Dermis microvascular lymphatic vessel endothelial cell (primary cell): ENCODE measurements at regions not wholly inside any gene's neighbourhood (a gene's known extent, or its start where the extent isn't known, plus 50 kb on each side); places are given as distances from the start of the nearest gene placed in this dataset.
"Not testable (repeated sequence)": the region's sequence is repeated elsewhere in the genome, so short reads cannot be mapped to it uniquely, and the experiment has no call there.

Experiments used
- DNase-seq, 2 donors: peaks; one replicate each; pipeline versions ENCODE4 v3.0.0 to v3.0.0-alpha.2; 2010; ENCODE audit warnings: low read depth in 2 of 2

DNA sequence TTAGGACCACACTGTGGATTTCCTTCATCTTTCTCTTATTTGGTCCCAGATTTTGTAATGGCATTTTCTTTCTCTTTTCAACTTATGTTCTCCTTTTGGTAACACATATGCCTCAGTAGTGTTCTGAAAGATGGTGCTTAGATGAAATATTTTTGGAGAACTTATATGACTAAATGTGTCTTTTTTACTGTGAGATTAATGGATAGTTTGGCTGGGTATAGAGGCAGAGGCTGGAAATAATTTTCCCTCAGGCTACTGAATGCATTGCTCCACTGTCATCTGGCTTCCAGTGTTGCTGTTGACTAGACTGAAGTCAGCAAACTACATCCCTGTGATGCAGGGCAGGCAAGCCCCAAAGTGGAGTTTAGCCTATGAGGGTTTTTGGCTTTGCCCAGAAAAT lies 450.9 kb downstream of the DMAC1 start:
- DNase-seq = no peak

DNA sequence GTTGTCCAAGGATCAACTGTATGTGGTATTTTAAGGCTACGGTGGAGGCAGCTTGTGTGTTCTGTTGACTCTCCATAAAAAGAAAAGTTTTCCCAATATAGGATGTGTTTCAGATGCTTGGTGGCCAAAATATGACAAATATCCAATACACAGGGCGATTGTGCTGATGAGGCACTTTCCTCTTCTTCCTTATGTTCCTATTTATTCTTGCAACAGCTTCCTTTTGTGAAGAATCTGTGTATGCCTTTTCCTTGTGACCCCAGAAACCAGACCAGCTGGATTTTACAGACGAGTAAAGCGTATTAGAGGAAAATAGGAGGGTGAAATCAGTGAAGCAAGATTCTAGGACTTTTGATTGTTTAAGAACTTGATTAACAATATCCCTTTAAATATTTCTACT lies 452.0 kb downstream of the DMAC1 start:
- no peak for DNase-seq

DNA sequence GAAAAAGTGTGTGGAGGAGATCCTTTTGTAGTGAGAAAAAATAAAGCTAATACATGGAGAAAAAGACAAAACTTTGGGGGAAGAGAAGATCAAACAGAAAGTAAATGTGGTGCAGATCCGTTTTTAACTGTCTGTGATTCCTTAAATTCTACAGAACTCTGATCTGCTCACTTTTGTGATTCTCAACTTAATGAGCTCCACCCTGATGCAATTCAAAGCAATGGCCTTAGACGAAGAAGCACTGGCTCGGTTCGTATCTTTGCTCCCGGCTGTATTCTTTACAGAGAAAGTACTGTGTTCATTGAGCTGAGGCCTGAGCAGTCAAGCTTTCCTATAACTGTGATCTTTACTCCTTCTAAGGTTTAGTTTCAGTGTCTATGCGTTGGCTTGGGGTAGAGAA lies 453.4 kb downstream of the DMAC1 start:
- no peak for DNase-seq

DNA sequence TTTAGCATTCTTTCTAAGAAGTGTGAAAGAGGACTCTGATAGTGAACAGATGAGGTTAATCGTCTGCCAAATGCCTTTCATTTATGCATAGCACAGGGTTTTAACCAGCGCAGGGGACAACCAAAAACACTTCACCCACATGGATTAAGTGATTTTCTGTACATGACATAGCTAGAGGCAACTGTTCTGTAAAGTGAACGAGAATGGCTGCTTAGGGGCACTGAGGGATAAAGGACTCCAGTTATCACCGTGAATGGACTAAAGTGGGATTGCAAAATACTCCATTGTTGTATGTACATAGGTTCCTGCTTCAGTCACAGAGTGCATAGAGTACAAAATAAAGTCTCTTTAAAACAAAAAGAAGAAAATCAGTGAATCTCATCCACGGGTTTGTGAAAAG lies 456.8 kb downstream of the DMAC1 start:
- no peak for DNase-seq

DNA sequence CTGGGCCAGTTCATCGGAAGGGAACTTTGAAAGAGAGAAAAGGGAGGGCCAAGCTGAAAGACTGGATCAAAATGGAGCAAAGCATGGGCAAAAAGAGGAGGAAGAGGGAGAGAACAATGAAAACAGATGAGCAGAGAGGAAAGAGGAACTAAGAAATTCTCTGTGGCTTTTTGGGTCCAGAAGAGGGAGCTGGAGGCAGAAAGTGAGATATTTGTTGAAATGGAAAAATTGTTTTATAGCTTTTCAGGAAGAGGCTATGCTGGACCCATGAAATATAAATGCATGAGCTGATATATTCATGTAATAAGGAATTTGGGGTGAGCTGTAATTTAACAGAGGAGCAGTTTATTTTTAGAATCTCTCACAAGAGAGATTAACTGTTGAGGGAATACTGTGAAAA lies 457.3 kb downstream of the DMAC1 start:
- DNase-seq = no peak

DNA sequence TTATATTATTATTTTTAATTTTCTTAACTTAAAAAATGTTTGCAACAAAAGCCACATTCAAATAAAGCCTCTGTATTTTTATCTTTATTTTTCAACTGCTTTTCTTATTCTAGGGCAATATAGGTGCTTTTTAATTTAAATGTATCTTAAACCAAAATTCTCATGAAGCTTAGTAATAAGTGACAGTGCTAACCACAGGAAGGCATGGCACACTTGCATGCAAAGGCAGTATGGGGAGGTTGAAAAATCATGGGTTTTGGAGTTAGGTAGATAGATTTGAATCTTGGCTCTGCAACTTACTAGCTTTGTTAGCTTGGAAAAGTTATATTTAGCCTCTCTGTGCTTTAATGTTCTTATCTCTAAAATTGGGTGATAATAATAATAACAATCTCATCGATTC lies 458.0 kb downstream of the DMAC1 start:
- DNase-seq = no peak

DNA sequence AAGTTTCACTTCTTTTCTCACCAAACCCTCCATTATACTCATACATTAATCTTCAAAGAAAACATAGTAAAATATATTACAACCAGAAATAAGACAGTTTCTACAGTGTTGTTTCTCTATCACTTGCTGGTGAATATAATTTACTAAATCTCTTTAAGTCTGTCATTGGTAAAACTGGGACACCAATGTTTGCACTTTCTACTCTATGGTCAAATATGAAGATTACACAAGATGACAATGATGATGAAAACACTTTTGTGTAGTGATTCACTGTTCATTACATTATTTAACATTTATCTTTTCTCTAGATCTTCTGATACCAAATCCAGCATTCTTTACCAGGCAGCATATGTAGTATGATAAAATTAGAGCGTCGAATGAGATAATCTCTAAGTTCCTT lies 459.1 kb downstream of the DMAC1 start:
- no peak for DNase-seq

DNA sequence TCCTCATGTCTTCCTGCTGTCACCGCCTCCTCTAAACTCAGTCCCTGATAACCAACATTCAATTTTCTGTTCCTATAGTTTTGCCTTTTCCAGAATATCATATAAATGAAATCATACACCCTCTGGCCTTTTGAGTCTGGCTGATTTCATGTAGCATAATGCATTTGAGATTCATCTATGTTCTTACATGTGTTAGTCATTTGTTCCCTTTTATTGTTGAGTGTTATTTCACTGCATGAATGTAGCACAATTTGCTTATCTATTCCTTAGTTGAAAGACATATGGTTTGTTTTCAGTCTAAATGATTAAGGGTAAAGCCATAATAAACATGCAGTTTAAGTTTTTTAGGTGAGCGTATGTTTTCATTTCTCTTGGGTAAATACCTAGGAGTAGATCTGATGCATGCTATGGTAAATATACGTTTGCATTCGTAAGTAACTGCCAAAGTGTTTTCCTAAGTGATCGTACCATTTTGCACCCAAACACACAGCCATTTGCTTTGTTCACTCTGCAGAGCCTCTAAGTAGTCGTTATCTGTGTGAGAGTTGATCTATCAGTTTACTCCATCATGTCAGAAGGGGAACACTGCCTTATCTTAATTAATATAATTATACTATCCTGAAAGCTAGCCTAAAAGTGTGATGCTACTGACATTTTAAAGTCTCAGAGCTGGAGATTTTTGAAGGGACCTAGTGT lies 460.8 kb downstream of the DMAC1 start:
- DNase-seq = no peak

DNA sequence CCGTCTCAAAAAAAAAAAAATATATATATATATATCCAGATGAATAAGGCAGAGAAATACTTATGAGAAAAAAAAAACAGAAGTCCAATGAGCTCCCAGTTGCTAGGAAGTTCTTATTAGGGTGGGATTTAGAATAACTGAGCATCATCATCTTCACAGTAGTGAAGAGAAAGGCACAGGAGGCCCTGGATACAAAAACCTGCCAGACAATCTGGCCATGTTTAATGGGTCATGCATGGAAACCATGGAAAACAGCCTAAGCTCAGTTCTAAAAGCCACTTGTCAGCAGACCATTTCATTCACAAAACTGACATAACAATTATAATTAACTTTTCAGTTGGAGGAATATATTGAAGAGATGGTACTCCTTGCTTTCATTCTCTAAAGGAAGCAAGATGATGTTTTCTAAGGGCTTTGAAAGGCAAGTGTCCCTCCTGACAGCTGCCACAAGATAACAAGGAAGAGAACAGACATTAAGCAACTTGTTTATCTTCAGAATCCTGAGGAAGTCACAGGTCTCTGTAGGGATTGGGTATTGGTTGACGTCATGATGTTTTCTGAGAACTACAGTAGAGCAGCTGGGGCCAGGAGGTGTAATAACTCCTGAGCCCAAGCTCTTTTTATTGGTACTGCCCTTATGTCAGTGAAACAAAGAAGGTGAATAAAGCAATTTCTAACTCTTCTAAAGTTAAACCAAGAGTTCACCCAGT lies 463.1 kb downstream of the DMAC1 start:
- DNase-seq = no peak

DNA sequence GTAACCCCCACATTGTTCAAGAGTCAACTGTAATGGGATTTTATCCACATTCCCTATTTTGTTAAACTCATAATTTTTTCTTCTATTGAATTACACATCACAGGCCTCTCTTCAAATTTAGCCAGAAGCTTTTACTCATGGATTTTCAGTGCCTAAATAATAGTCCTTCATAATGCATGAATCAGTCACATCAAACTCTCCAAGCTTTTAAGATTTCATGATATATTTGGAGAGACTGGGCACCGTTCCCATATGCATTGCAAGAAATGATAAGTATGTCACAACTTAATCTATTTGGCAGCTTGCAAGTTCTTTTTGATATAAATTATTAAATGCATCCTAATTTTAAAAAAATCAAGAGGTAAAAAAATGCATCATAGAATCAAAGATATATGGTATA lies 465.9 kb downstream of the DMAC1 start:
- no peak for DNase-seq

DNA sequence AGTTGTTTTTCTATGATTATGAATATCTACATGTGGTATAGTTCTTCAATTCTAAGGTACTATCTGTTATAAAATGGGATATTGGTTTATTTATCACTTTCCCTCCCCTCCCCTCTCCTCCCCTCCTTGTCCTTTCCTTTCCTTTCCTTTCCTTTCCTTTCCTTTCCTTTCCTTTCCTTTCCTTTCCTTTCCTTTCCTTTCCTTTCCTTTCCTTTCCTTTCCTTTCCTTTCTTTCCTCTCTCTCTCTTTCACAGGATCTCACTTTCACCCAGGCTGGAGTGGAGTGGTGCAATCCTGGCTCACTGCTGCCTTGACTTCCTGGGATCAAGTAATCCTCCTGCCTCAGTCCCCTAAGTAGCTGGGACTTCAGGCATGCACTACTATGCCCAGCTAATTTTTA lies 466.8 kb downstream of the DMAC1 start:
- no peak for DNase-seq

DNA sequence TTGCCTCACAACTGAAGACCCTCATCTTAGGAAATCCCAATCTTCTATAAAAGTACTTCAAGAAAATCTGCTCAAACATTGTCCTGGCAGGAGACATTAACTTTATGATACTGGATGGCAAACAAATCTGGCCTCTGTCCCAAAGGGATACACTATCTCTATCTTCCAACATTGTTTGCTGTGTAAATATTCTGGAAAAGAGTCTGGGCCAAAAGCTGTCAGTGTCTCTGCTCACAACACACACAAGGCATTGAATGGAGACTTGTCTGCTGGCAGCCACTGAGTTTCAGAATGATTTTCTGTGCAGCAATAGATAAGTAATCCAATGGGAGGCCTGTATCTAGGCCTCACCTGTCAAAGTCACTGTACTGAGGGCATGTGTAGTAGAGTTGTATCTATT lies 471.1 kb downstream of the DMAC1 start:
- DNase-seq = no peak

DNA sequence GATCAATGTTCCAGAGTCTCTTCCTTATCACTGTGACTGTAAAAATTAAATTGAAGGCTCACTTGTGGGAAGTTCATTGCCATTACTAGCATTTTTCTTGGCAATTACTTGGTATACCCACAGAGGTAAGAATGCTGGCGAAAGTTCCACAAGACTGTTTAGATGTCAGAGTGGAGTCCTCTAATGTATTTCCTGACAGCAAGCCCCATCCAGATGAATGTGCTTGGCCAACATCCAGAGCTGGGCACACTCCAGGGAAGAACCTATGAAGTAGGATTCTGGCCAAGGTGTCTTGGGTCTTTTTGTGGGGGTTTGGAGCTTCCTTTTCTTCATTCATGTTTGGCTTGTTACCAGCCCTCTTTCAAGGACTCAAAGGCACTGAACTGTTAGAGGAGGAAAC lies 473.6 kb downstream of the DMAC1 start:
- DNase-seq = no peak

DNA sequence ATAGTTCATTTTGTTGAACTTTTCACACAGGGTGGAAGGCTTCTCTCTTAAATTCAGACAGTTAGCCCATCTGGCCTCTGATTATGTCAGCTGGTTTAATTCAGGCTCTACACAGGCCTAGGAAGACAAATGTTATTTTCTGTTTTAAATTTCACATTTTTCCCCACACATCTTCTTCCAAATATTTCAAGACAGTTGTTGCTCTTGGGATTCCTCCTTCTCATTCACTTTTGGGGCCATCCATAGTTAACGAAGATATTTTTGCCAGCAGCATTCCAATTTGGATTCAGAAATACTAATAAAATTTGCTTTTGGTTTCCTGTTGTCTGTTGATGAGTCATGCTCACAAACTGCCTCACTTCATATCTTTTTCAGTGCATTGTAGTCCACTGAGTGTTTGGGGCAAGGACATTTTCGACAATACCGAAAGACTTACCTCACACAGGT lies 475.4 kb downstream of the DMAC1 start:
- no peak for DNase-seq

DNA sequence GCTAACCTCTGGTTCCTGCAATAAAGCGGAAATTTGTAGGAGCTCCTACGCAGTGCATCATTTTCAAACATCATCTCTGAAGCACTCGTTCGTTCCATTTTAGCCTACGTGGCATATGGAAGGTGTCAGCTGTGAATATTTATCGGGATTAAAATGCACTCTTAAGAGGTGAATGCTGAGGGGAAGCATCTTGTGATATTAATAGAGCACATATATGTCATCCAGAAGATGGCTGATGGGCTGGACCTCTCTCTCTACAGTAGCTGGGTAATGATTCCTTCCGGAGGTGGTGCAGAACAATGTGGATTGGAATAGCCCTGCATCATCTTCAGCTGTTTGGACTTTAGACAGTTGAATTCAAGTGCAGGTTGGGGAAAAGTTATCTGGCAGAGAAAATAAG lies 478.7 kb downstream of the DMAC1 start:
- DNase-seq = no peak

DNA sequence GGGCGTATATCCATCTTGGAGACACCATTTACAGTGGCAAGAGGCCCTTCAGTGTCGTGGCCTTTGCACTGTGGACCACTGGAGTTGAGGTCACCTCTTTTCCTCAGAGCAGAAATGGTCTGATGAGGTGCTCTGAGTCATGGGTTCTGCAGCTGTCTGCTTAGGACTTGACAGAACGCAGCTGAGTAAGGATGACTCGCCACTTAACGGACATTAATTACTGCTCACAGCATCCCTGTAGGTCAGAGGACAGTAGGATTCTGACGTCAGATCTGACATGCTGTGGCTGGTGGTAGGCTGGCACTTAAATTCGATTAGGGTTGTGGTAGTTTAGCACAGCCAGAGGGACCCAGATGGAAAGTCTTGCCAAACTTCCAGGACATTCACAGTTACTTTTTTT lies 479.4 kb downstream of the DMAC1 start:
- no peak for DNase-seq

DNA sequence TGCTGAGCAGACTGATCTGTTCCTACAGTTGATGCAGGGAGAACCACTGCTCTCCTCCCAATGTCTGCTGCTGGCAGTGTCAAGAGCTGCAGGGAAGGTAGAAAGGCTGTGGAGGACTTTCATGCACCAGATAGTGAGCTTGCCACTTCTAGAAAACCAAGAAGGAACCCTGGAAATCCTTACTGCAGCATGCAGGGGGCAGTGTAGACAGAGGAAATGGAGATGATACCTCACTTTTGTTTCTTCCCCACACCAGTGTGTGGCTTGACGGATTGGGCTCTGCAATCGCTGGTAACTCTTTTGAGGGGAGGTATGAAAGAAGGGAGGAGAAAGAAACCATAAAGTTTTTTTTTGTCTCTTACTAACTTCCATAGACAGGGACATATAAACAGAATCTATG lies 480.7 kb downstream of the DMAC1 start:
- DNase-seq = no peak

DNA sequence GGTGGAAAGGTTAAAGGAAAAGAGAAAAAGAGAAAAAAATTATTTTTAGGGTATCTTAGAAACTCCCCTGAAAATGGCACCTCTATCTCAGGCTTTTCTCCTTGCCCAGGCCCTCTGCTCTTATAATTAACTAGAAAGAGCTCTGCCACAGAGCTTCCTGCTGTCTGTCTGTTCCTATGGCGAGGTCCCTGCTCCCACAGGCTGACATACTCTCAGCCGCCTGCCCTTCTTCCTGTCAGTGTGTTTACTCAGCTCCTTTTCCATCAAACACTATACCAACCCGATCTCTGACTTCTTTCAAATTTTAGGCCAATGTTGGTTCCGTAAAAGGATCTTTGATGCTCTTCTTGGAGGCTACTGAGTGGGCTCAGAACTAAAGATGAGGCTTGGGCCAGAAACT lies 482.6 kb downstream of the DMAC1 start:
- DNase-seq = no peak

DNA sequence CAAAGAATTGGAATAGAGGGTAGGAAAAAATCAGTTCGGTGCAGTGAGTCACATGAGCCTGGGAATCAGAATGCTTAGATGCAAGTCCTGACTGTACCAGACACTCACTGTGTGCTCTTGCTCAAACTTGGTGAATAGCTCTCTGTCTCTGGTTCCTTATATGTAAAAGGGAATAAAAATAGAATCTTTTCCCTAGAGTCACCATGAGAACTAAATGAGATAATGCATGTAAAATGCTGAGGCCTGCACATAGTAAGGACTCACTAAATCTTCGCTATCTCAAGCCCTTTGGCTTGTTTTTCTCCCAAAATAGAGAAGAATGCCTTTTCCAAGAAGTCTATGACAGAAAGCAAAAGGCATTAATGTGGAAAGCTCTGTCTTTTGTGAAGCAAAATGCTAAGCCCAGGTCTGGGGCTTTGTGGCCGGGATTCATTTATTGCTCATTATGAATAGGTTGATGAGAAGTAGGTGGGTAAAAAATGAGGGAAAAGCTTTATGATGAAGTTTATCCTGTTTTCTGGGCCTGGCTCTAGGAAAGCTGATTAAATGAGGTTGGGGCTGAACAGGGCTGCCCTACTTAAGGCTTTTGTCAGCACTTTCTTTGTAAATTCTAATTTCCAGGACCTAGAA lies 483.3 kb downstream of the DMAC1 start:
- no peak for DNase-seq

DNA sequence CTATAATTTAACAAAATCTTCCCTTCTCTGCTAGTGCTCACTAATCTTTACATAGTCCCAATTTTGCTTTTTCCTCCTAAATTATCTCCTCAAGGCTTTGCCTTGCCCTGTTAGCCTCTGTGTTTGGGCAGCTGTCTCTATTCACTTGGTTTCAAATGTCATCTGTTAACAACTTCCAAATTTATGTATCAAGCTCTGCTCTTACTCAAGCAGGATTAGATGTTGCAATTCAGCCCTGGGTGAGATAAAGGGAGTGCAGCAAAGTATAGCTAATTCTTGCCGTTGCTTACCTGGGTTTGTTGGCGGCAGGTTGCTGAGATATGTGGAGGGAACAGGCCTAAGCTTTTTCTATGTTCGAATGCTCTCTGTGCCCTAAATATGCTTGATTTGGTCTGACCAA lies 483.8 kb downstream of the DMAC1 start:
- DNase-seq = no peak

DNA sequence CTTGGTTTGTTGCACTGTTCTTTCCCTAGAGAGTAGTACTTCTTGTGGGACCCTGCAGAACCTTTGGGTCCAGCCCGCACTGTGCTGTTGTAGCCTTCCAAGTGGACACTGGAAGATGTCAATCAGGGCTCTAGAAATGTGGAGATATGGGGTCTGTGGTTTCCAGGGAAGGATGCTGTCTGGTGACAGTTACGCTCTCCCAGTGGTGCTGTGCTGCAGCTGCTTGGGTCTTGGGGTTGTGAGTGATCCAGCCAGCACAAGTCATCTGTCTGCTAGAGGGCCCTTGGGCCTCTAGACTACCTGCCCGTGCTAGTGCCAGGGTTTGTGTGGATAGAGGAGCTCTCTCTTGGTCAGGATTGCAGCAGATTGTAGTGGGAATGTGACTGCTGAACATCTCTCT lies 484.5 kb downstream of the DMAC1 start:
- DNase-seq = no peak

DNA sequence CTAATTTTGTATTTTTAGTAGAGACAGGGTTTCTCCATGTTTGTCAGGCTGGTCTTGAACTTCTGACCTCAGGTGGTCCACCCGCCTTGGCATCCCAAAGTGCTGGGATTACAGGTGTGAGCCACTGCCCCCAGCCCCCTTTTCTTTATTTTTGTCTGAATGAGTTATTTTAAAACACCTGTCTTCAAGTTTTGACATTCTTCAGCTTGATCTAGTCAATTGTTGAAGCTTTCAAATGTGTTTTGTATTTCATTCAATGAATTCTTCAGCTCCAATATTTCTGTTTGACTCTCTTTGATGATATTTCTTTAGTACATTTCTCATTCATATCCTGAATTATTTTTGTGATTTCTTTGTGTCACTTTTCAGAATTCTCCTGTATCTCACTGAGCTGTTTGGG lies 486.2 kb downstream of the DMAC1 start:
- no peak for DNase-seq

DNA sequence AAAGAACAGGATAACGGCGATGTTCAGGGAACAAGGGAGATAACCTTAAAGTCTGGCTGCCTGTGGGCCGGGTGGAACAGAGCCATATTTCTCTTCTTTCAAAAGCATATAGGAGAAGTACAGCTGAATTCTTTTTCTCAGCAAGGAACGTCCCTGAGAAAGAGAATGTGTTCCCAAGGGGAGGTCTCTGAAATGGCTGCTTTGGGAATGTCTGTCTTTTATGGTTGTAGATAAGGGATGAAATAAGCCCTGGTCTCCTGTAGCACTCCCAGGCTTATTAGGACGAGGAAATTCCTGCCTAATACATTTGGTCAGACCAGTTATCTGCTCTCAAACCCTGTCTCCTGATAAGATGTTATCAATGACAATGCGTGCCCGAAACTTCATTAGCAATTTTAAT lies 490.5 kb downstream of the DMAC1 start:
- not testable (repeated sequence) for DNase-seq
